ENCODE measurements at regions not wholly inside any gene's neighbourhood (a gene's known extent, or its start where the extent isn't known, plus 50 kb on each side); places are given as distances from the start of the nearest gene placed in this dataset.

DNA sequence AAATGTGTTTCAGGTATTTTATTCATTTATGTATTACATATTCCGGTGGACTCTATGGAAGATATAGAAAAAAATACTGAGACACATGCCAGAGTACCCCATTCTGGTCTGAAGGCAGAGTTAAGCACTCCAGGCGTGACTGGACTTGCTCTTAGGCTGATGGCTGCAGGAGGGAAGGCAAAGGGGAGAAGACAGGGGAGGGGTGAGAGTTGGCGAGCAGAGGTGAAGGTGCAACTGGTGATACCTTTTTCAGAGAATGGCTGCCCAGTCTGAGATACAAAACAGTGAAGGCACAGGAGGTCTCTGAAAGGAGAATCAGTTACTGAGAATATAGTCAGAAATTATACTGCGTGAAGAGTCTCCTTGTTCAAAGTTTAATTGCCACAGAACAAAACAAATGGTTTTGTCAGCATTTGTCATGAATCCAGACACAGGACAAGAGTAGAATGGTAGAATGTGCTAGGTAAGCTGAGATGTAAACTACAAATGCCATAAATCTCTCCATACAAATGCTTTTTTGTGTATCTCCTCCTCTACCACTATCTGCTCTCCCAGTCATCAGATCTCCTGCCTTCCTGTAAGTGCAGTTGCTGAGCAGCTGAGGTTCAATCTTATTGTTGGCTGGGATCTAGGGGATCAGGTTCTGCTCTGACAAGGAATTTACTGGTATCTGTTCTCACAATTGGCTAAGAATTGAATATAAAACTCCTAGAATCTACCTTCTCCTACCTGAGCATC is 104.2 kb upstream of the DST start:
- no peak for TF ChIP-seq TAF1 (IDR thresholded peaks at IDR 0.05; ENCODE audit: borderline replicate concordance, insufficient read depth, low read length)
- TF ChIP-seq SIN3A (IDR thresholded peaks at IDR 0.05; ENCODE audit: borderline replicate concordance, insufficient read depth, low read length), result no peak
- TF ChIP-seq, protein P1, sequence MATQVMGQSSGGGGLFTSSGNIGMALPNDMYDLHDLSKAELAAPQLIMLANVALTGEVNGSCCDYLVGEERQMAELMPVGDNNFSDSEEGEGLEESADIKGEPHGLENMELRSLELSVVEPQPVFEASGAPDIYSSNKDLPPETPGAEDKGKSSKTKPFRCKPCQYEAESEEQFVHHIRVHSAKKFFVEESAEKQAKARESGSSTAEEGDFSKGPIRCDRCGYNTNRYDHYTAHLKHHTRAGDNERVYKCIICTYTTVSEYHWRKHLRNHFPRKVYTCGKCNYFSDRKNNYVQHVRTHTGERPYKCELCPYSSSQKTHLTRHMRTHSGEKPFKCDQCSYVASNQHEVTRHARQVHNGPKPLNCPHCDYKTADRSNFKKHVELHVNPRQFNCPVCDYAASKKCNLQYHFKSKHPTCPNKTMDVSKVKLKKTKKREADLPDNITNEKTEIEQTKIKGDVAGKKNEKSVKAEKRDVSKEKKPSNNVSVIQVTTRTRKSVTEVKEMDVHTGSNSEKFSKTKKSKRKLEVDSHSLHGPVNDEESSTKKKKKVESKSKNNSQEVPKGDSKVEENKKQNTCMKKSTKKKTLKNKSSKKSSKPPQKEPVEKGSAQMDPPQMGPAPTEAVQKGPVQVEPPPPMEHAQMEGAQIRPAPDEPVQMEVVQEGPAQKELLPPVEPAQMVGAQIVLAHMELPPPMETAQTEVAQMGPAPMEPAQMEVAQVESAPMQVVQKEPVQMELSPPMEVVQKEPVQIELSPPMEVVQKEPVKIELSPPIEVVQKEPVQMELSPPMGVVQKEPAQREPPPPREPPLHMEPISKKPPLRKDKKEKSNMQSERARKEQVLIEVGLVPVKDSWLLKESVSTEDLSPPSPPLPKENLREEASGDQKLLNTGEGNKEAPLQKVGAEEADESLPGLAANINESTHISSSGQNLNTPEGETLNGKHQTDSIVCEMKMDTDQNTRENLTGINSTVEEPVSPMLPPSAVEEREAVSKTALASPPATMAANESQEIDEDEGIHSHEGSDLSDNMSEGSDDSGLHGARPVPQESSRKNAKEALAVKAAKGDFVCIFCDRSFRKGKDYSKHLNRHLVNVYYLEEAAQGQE (IDR thresholded peaks at IDR 0.05; ENCODE audit: insufficient read depth in 1 of 2, low read depth in 2 of 2, low read length in 2 of 2), result no peak
